HCT116 (cell line): ENCODE measurements at regions not wholly inside any gene's neighbourhood (a gene's known extent, or its start where the extent isn't known, plus 50 kb on each side); places are given as distances from the start of the nearest gene placed in this dataset.

ENCODE experiments used
- ATAC-seq: fragments of 200-7000 bp; cut with Tn5 transposase; 2 replicates; pipeline ENCODE4 v1.9.1; 2020; ENCODE audit warnings: mild to moderate bottlenecking, moderate library complexity
- BruUV-seq: library from RNA; stranded (reverse); fragments of 400-500 nt; replicated peaks from 2 replicates; lab custom pipeline; 2021; lab: Mats Ljungman, UMichigan
- CTCF ChIA-PET: fragments of 300-600 bp; sonication (Branson Sonifier 250); formaldehyde crosslinking; loops from one replicate; lab custom pipeline; 2021; ENCODE audit warnings: antibody characterized with exemption; lab: Charles Lee
- POLR2A ChIA-PET: fragments of 300-600, 350-600 bp; sonication (Branson Sonifier 250); formaldehyde crosslinking; loops from one replicate; lab custom pipeline; 2021; ENCODE audit warnings: antibody characterized with exemption; lab: Charles Lee
- RAD21 ChIA-PET, 2 experiments: fragments of 300-600 bp; sonication (Branson Sonifier 250); formaldehyde crosslinking; loops; one replicate each; lab custom pipeline; 2023; ENCODE audit warnings: low total read pairs in 2 of 2; ENCODE audit not compliant: uncharacterized antibody in 2 of 2, unreplicated experiment in 2 of 2, low non-redundant PET in 1 of 2; lab: Charles Lee
- DNase-seq: peaks from one replicate; pipeline ENCODE4 v3.0.0-alpha.2; 2010; ENCODE audit warnings: low read depth, low spot score
- H2AFZ ChIP-seq: fragments of 200-600 bp; shearing (Covaris generic), sonication (generic); 2 replicates; pipeline ENCODE4 v1.6.1; 2017; ENCODE audit warnings: low read depth, mixed run types, mixed read lengths, antibody characterized with exemption, low read length; ENCODE audit not compliant: poor library complexity, severe bottlenecking
- H3K27ac ChIP-seq: 2 replicates; pipeline ENCODE4 v1.5.1; 2012; ENCODE audit warnings: low read depth, low read length
- H3K27me3 ChIP-seq: fragments of 200-600 bp; sonication (generic); 2 replicates; pipeline ENCODE4 v1.6.1; 2016; ENCODE audit warnings: mixed run types, low read length, mixed read lengths; ENCODE audit not compliant: insufficient read depth
- H3K36me3 ChIP-seq, 2 experiments: fragments of 200-500 bp in 1 of 2; fragments of 200-600 bp in 1 of 2; sonication (Bioruptor generic) in 1 of 2; sonication (generic) in 1 of 2; 2 replicates each; pipeline versions ENCODE4 v1.5.1 to v1.6.1; 2014 to 2016; ENCODE audit warnings: low read length in 2 of 2, inconsistent platforms in 1 of 2, mixed read lengths in 1 of 2, mixed run types in 1 of 2; ENCODE audit not compliant: insufficient read depth in 2 of 2, control insufficient read depth in 1 of 2
- H3K4me1 ChIP-seq, 2 experiments: fragments of 200-600 bp in 1 of 2; sonication (generic) in 1 of 2; 2 replicates each; pipeline versions ENCODE4 v1.5.1 to v1.6.1; 2012 to 2017; ENCODE audit warnings: low read length in 2 of 2, inconsistent platforms in 1 of 2, mild to moderate bottlenecking in 1 of 2, mixed read lengths in 1 of 2, mixed run types in 1 of 2, moderate library complexity in 1 of 2; ENCODE audit not compliant: insufficient read depth in 2 of 2, control insufficient read depth in 1 of 2
- H3K4me2 ChIP-seq: fragments of 200-600 bp; sonication (generic); 2 replicates; pipeline ENCODE4 v1.6.1; 2017; ENCODE audit warnings: mixed run types, low read length, mixed read lengths
- H3K4me3 ChIP-seq, 2 experiments: fragments of 200-600 bp in 1 of 2; sonication (generic) in 1 of 2; replicated peaks in 1 of 2; 2 replicates each; pipeline ENCODE4 v1.5.1; 2011 to 2016; ENCODE audit warnings: low read length in 2 of 2, control low read depth in 1 of 2, low read depth in 1 of 2, mild to moderate bottlenecking in 1 of 2, mixed read lengths in 1 of 2, mixed run types in 1 of 2
- H3K79me2 ChIP-seq: fragments of 200-600 bp; sonication (generic); 2 replicates; pipeline ENCODE4 v1.6.1; 2017; ENCODE audit warnings: mild to moderate bottlenecking, mixed run types, low read length, moderate library complexity, mixed read lengths; ENCODE audit not compliant: insufficient read depth
- H3K9ac ChIP-seq: fragments of 200-600 bp; sonication (generic); 2 replicates; pipeline ENCODE4 v1.6.1; 2016; ENCODE audit warnings: low read length, mixed read lengths
- H3K9me2 ChIP-seq: fragments of 200-600 bp; sonication (generic), shearing (Covaris generic); 2 replicates; pipeline ENCODE4 v1.6.1; 2017; ENCODE audit warnings: mixed run types, mild to moderate bottlenecking, moderate library complexity; ENCODE audit not compliant: insufficient read depth
- H3K9me3 ChIP-seq, 2 experiments: fragments of 200-500 bp in 1 of 2; fragments of 200-600 bp in 1 of 2; sonication (Bioruptor generic) in 1 of 2; sonication (generic) in 1 of 2; 2 replicates each; pipeline ENCODE4 v1.6.1; 2014 to 2017; ENCODE audit warnings: low read length in 2 of 2, mixed read lengths in 2 of 2, inconsistent platforms in 1 of 2, low read depth in 1 of 2, mild to moderate bottlenecking in 1 of 2, mixed run types in 1 of 2, moderate library complexity in 1 of 2; ENCODE audit not compliant: control insufficient read depth in 1 of 2, insufficient read depth in 1 of 2
- H4K20me1 ChIP-seq: fragments of 200-600 bp; sonication (generic), shearing (Covaris generic); 2 replicates; pipeline ENCODE4 v1.6.1; 2017; ENCODE audit warnings: mixed run types, mild to moderate bottlenecking, moderate library complexity; ENCODE audit not compliant: insufficient read depth
- CBX3 ChIP-seq: IDR thresholded peaks from 2 replicates; pipeline ENCODE4 v1.6.1; 2012; ENCODE audit warnings: low read depth
- CEBPB ChIP-seq: IDR thresholded peaks from 2 replicates; pipeline ENCODE4 v1.6.1; 2012; ENCODE audit warnings: low read depth
- EGR1 ChIP-seq: IDR thresholded peaks from 2 replicates; pipeline ENCODE4 v1.6.1; 2012; ENCODE audit warnings: low read depth
- EZH2 ChIP-seq: fragments of 200-600 bp; sonication (generic); IDR thresholded peaks from 2 replicates; pipeline ENCODE4 v1.6.1; 2017; ENCODE audit warnings: antibody characterized with exemption, mixed run types
- EZH2phosphoT487 ChIP-seq: fragments of 200-600 bp; IDR thresholded peaks from 2 replicates; pipeline ENCODE4 v1.6.1; 2018; ENCODE audit warnings: antibody characterized with exemption, borderline replicate concordance
- FOSL1 ChIP-seq: IDR thresholded peaks from 2 replicates; pipeline ENCODE4 v1.6.1; 2012; ENCODE audit warnings: low read depth
- POLR2AphosphoS5 ChIP-seq: IDR thresholded peaks from 2 replicates; pipeline ENCODE4 v1.6.1; 2011; ENCODE audit warnings: mild to moderate bottlenecking, low read depth, low read length, moderate library complexity
- RAD21 ChIP-seq: IDR thresholded peaks from 2 replicates; pipeline ENCODE4 v1.6.1; 2012; ENCODE audit warnings: low read depth, mild to moderate bottlenecking
- SIN3A ChIP-seq: IDR thresholded peaks from 2 replicates; pipeline ENCODE4 v1.6.1; 2012; ENCODE audit warnings: low read depth
- SP1 ChIP-seq: IDR thresholded peaks from 2 replicates; pipeline ENCODE4 v1.6.1; 2012; ENCODE audit warnings: low read depth
- TCF7L2 ChIP-seq: IDR thresholded peaks from 2 replicates; pipeline ENCODE4 v1.7.0; 2011; ENCODE audit warnings: borderline replicate concordance, inconsistent platforms; ENCODE audit not compliant: insufficient read depth, insufficient read length; ENCODE audit errors: extremely low read depth
- ZFX ChIP-seq: fragments of 450-650 bp; IDR thresholded peaks from 2 replicates; pipeline ENCODE4 v1.6.1; 2017
- ZNF274 ChIP-seq: fragments of 200-500 bp; sonication (Bioruptor generic); IDR thresholded peaks from 2 replicates; pipeline ENCODE4 v1.6.1; 2014; ENCODE audit warnings: mild to moderate bottlenecking, low read depth, low read length, inconsistent platforms
- intact Hi-C: fragments of 100-400 bp; cut with micrococcal nuclease; formaldehyde crosslinking; loops from 2 replicates; pipeline ENCODE4 v1.10.0; 2022
- TF ChIP-seq, protein P1 (sequence below): IDR thresholded peaks from 2 replicates; pipeline ENCODE4 v1.6.1; 2012; ENCODE audit warnings: low read depth
- TF ChIP-seq, protein P2 (sequence below), 3 experiments: fragments of 200-600 bp in 1 of 3; sonication (generic) in 1 of 3; IDR thresholded peaks in 2 of 3; conservative IDR thresholded peaks in 1 of 3; 2 replicates each; pipeline ENCODE4 v1.5.1; 2012 to 2017; ENCODE audit warnings: low read depth in 2 of 3, low read length in 2 of 3, antibody characterized with exemption in 1 of 3, borderline replicate concordance in 1 of 3, control low read depth in 1 of 3, mild to moderate bottlenecking in 1 of 3, mixed read lengths in 1 of 3, mixed run types in 1 of 3, moderate library complexity in 1 of 3; ENCODE audit not compliant: insufficient read depth in 1 of 3
- TF ChIP-seq, protein P3 (sequence below): IDR thresholded peaks from 2 replicates; pipeline ENCODE4 v1.6.1; 2011; ENCODE audit warnings: mild to moderate bottlenecking, low read length, moderate library complexity; ENCODE audit not compliant: insufficient replicate concordance; ENCODE audit errors: extremely low read depth

DNA sequence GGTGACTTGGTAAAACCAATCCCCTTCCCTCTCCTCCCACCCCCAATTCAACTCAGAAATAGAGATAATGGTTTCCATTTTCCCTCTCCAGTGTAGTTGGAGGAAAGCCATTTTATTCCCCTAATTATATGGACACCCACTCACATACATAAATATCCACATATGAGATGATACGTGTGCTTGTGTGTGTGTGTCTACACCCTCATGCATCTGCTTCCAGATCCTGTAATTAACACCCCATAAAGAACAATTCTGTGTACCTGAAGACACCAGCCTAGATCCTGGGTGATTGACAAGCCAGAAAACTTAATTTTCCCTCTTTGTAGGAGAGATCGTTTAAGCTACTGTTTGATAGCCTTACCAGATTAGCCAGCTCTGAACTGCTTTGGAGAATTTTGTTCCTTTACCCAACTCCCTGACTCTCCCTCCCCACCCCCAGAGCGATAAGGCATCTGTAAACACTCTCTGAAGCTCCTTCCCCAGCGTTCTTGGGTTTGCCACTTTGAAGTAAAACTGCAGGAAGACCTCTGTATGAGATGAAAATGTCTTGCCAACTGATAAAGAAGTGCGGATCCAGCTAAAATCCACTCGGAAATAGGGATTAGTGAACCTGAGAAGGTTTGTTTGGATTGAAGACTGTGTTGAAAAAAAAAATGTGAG is 175.7 kb downstream of the RGS9 start (continued):
- TF ChIP-seq SIN3A (no peak), CBX3 (no peak), ZFX (no peak), EZH2phosphoT487 (no peak), EZH2 (no peak), SP1 (no peak), EGR1 (no peak), POLR2AphosphoS5 (no peak), TCF7L2 (no peak)
- TF ChIP-seq, protein P1, sequence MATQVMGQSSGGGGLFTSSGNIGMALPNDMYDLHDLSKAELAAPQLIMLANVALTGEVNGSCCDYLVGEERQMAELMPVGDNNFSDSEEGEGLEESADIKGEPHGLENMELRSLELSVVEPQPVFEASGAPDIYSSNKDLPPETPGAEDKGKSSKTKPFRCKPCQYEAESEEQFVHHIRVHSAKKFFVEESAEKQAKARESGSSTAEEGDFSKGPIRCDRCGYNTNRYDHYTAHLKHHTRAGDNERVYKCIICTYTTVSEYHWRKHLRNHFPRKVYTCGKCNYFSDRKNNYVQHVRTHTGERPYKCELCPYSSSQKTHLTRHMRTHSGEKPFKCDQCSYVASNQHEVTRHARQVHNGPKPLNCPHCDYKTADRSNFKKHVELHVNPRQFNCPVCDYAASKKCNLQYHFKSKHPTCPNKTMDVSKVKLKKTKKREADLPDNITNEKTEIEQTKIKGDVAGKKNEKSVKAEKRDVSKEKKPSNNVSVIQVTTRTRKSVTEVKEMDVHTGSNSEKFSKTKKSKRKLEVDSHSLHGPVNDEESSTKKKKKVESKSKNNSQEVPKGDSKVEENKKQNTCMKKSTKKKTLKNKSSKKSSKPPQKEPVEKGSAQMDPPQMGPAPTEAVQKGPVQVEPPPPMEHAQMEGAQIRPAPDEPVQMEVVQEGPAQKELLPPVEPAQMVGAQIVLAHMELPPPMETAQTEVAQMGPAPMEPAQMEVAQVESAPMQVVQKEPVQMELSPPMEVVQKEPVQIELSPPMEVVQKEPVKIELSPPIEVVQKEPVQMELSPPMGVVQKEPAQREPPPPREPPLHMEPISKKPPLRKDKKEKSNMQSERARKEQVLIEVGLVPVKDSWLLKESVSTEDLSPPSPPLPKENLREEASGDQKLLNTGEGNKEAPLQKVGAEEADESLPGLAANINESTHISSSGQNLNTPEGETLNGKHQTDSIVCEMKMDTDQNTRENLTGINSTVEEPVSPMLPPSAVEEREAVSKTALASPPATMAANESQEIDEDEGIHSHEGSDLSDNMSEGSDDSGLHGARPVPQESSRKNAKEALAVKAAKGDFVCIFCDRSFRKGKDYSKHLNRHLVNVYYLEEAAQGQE: no peak

DNA sequence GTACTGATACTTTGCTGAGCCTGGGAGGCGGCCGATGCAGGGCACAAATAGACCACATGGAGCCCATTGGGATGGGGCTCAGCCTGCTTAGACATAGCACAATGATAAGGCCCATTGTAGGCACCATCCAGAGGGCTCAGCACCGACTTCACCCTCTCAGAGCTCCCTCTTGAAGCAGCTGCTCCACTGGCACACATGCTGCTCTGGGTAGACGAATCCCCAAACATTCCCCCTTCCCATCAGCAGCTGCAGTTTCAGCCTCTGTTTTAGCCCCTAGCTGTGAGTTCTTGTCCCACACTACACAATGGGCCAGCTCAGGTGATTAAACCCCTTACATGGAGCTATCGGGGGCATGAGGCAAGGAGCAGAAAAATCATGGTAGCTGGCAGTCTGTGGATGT is 174.1 kb downstream of the RGS9 start:
- ChIA-PET CTCF (interaction anchor here (0.6 kb wide), 1 partner anchor 173 kb away, joined by 3 read pairs; no protein-coding TSS in a partner anchor), POLR2A (no interaction called here), RAD21 (no interaction called here)
- no TSS peak for BruUV-seq
- Histone ChIP-seq H3K4me2 (no peak overlapping the region), H3K9me2 (no peaks in the 10 kb centered on the region), H3K9me3 (no peaks in the 10 kb centered on the region), H3K27ac (no peak overlapping the region), H3K79me2 (no peaks in the 10 kb centered on the region), H3K4me1 (no peaks in the 10 kb centered on the region), H3K4me3 (no peak overlapping the region), H3K9ac (no peak overlapping the region), H3K27me3 (peaks cover 10% of the 10 kb centered on the region; the same call in 1 of the 2 replicates), H3K36me3 (no peaks in the 10 kb centered on the region), H2AFZ (no peak overlapping the region), H4K20me1 (no peaks in the 10 kb centered on the region)
- intact Hi-C loops: no loop called here
- ATAC-seq: no peak
- DNase-seq: no peak
- TF ChIP-seq FOSL1: no peak
- no peak for TF ChIP-seq ZNF274
- TF ChIP-seq, protein P2, sequence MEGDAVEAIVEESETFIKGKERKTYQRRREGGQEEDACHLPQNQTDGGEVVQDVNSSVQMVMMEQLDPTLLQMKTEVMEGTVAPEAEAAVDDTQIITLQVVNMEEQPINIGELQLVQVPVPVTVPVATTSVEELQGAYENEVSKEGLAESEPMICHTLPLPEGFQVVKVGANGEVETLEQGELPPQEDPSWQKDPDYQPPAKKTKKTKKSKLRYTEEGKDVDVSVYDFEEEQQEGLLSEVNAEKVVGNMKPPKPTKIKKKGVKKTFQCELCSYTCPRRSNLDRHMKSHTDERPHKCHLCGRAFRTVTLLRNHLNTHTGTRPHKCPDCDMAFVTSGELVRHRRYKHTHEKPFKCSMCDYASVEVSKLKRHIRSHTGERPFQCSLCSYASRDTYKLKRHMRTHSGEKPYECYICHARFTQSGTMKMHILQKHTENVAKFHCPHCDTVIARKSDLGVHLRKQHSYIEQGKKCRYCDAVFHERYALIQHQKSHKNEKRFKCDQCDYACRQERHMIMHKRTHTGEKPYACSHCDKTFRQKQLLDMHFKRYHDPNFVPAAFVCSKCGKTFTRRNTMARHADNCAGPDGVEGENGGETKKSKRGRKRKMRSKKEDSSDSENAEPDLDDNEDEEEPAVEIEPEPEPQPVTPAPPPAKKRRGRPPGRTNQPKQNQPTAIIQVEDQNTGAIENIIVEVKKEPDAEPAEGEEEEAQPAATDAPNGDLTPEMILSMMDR (IDR thresholded peaks at IDR 0.05 in 2 of 3, conservative IDR thresholded peaks at IDR 0.05 in 1 of 3; ENCODE audit: borderline replicate concordance in 1 of 3, insufficient read depth in 1 of 3, low read depth in 2 of 3, low read length in 2 of 3): no peak
- no peak for TF ChIP-seq POLR2AphosphoS5
- no peak for TF ChIP-seq EZH2phosphoT487
- no peak for TF ChIP-seq EZH2
- TF ChIP-seq CEBPB: no peak
- TF ChIP-seq RAD21: no peak
- TF ChIP-seq, protein P3, sequence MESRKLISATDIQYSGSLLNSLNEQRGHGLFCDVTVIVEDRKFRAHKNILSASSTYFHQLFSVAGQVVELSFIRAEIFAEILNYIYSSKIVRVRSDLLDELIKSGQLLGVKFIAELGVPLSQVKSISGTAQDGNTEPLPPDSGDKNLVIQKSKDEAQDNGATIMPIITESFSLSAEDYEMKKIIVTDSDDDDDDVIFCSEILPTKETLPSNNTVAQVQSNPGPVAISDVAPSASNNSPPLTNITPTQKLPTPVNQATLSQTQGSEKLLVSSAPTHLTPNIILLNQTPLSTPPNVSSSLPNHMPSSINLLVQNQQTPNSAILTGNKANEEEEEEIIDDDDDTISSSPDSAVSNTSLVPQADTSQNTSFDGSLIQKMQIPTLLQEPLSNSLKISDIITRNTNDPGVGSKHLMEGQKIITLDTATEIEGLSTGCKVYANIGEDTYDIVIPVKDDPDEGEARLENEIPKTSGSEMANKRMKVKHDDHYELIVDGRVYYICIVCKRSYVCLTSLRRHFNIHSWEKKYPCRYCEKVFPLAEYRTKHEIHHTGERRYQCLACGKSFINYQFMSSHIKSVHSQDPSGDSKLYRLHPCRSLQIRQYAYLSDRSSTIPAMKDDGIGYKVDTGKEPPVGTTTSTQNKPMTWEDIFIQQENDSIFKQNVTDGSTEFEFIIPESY: no peak
